H1 (cell line): ENCODE measurements at regions not wholly inside any gene's neighbourhood (a gene's known extent, or its start where the extent isn't known, plus 50 kb on each side); places are given as distances from the start of the nearest gene placed in this dataset.

Experiments used
- CTCF ChIA-PET: fragments of 300-600 bp; sonication (Branson Sonifier 250); formaldehyde crosslinking; loops from one replicate; lab custom pipeline; 2021; ENCODE audit not compliant: partially characterized antibody; lab: Charles Lee
- POLR2A ChIA-PET: fragments of 300-600 bp; sonication (Branson Sonifier 250); formaldehyde crosslinking; loops from one replicate; lab custom pipeline; 2021; ENCODE audit warnings: inconsistent platforms; ENCODE audit not compliant: partially characterized antibody; lab: Charles Lee
- DNase-seq, 2 experiments: peaks; one replicate each; pipeline versions ENCODE4 v3.0.0 to v3.0.0-alpha.2; 2010 to 2022; ENCODE audit warnings: low spot score in 2 of 2, low read depth in 1 of 2, mixed read lengths in 1 of 2
- FAIRE-seq: peaks from 2 replicates; lab custom pipeline; 2011; peaks lifted over from hg19 to GRCh38; lab: Jason Lieb, UNC
- H2AFZ ChIP-seq: 2 replicates; pipeline ENCODE4 v1.8.1; 2012; ENCODE audit warnings: low read length, inconsistent platforms
- H2AK5ac ChIP-seq: 2 replicates; pipeline ENCODE4 v1.6.1; 2013; ENCODE audit warnings: low read depth, low read length
- H2BK120ac ChIP-seq: replicated peaks from 2 replicates; pipeline ENCODE3; 2013; ENCODE audit warnings: low read depth, low read length, inconsistent platforms
- H2BK12ac ChIP-seq: 2 replicates; pipeline ENCODE4 v1.6.1; 2013; ENCODE audit warnings: low read depth, low read length
- H2BK15ac ChIP-seq: 2 replicates; pipeline ENCODE4 v1.6.1; 2013; ENCODE audit warnings: low read length
- H2BK20ac ChIP-seq: 2 replicates; pipeline ENCODE4 v1.6.1; 2013; ENCODE audit warnings: low read length
- H2BK5ac ChIP-seq: 2 replicates; pipeline ENCODE4 v1.6.1; 2013; ENCODE audit warnings: low read depth, low read length
- H3K14ac ChIP-seq: 2 replicates; pipeline ENCODE4 v1.6.1; 2013; ENCODE audit warnings: inconsistent platforms; ENCODE audit not compliant: insufficient read length
- H3K18ac ChIP-seq: 2 replicates; pipeline ENCODE4 v1.6.1; 2013; ENCODE audit warnings: low read length; ENCODE audit errors: extremely low read depth
- H3K23ac ChIP-seq: 2 replicates; pipeline ENCODE4 v1.6.1; 2013; ENCODE audit warnings: inconsistent platforms; ENCODE audit not compliant: insufficient read length
- H3K23me2 ChIP-seq: 2 replicates; pipeline ENCODE4 v1.6.1; 2013; ENCODE audit warnings: low read depth, low read length
- H3K27ac ChIP-seq: 2 replicates; pipeline ENCODE4 v1.6.1; 2011; ENCODE audit warnings: low read depth, low read length, inconsistent platforms
- H3K27me3 ChIP-seq, 4 experiments: replicated peaks in 1 of 4; 1 replicate in 1 of 4; 2 replicates in 3 of 4; pipeline versions ENCODE4 v1.6.1 to v1.8.1; 2011 to 2013; ENCODE audit warnings: low read length in 3 of 4, mild to moderate bottlenecking in 3 of 4, inconsistent platforms in 2 of 4, mixed read lengths in 2 of 4, moderate library complexity in 1 of 4; ENCODE audit not compliant: control insufficient read depth in 3 of 4, insufficient read depth in 3 of 4; ENCODE audit errors: extremely low read depth in 1 of 4
- H3K36me3 ChIP-seq, 4 experiments: 2 replicates each; pipeline versions ENCODE4 v1.6.1 to v1.8.1; 2011 to 2013; ENCODE audit warnings: mild to moderate bottlenecking in 4 of 4, low read length in 3 of 4, moderate library complexity in 2 of 4, control low read depth in 1 of 4, inconsistent platforms in 1 of 4; ENCODE audit not compliant: insufficient read depth in 4 of 4, control insufficient read depth in 2 of 4
- H3K4ac ChIP-seq: replicated peaks from 2 replicates; pipeline ENCODE3; 2013; ENCODE audit warnings: low read length, low read depth, mixed read lengths, inconsistent platforms; ENCODE audit not compliant: insufficient read length
- H3K4me1 ChIP-seq, 4 experiments: replicated peaks in 1 of 4; 1 replicate in 1 of 4; 2 replicates in 3 of 4; pipeline versions ENCODE4 v1.6.1 to v1.8.1; 2011 to 2013; ENCODE audit warnings: low read length in 3 of 4, inconsistent platforms in 2 of 4, mixed read lengths in 1 of 4; ENCODE audit not compliant: insufficient read depth in 4 of 4, control insufficient read depth in 3 of 4
- H3K4me2 ChIP-seq, 2 experiments: 2 replicates each; pipeline versions ENCODE4 v1.6.1 to v1.8.1; 2011 to 2013; ENCODE audit warnings: low read depth in 2 of 2, low read length in 2 of 2, control low read depth in 1 of 2, inconsistent platforms in 1 of 2, mild to moderate bottlenecking in 1 of 2; ENCODE audit not compliant: insufficient read depth in 1 of 2
- H3K4me3 ChIP-seq, 4 experiments: fragments of 200-600, 300-600 bp in 1 of 4; sonication (generic), shearing (Covaris generic), sonication (Bioruptor Twin) in 1 of 4; 2 replicates each; pipeline versions ENCODE4 v1.5.1 to v1.8.1; 2011 to 2016; ENCODE audit warnings: low read length in 4 of 4, low read depth in 3 of 4, control low read depth in 2 of 4, inconsistent platforms in 2 of 4, mild to moderate bottlenecking in 2 of 4, mixed read lengths in 1 of 4, moderate library complexity in 1 of 4; ENCODE audit not compliant: insufficient read depth in 2 of 4; ENCODE audit errors: extremely low read depth in 1 of 4
- H3K56ac ChIP-seq: replicated peaks from 2 replicates; pipeline ENCODE3; 2013; ENCODE audit warnings: low read depth, mild to moderate bottlenecking, mixed read lengths, low read length, inconsistent platforms; ENCODE audit not compliant: insufficient read length
- H3K79me1 ChIP-seq: 2 replicates; pipeline ENCODE4 v1.6.1; 2013; ENCODE audit warnings: low read depth, low read length, control low read depth
- H3K79me2 ChIP-seq, 2 experiments: 2 replicates each; pipeline versions ENCODE4 v1.6.1 to v1.8.1; 2012 to 2013; ENCODE audit warnings: low read length in 2 of 2, mild to moderate bottlenecking in 2 of 2, inconsistent platforms in 1 of 2; ENCODE audit not compliant: insufficient read depth in 2 of 2, control insufficient read depth in 1 of 2
- H3K9ac ChIP-seq, 4 experiments: replicated peaks in 1 of 4; 1 replicate in 1 of 4; 2 replicates in 3 of 4; pipeline versions ENCODE4 v1.6.1 to v1.8.1; 2011 to 2013; ENCODE audit warnings: low read depth in 3 of 4, low read length in 3 of 4, control low read depth in 2 of 4, mild to moderate bottlenecking in 2 of 4, moderate library complexity in 2 of 4, inconsistent platforms in 1 of 4; ENCODE audit errors: extremely low read depth in 1 of 4
- H3K9me3 ChIP-seq, 2 experiments: 2 replicates each; pipeline versions ENCODE4 v1.6.1 to v1.8.1; 2012 to 2013; ENCODE audit warnings: mild to moderate bottlenecking in 2 of 2, moderate library complexity in 2 of 2, control low read depth in 1 of 2, inconsistent platforms in 1 of 2, low read depth in 1 of 2, low read length in 1 of 2, mixed read lengths in 1 of 2; ENCODE audit not compliant: insufficient read depth in 2 of 2
- H4K20me1 ChIP-seq, 2 experiments: replicated peaks in 1 of 2; 2 replicates each; pipeline versions ENCODE3 to v1.8.1; 2011 to 2013; ENCODE audit warnings: inconsistent platforms in 2 of 2, low read length in 2 of 2, mild to moderate bottlenecking in 1 of 2; ENCODE audit not compliant: insufficient read depth in 2 of 2, control insufficient read depth in 1 of 2
- H4K5ac ChIP-seq: 2 replicates; pipeline ENCODE4 v1.6.1; 2013; ENCODE audit warnings: low read length, low read depth, mixed read lengths, inconsistent platforms; ENCODE audit not compliant: insufficient read length
- H4K8ac ChIP-seq: 2 replicates; pipeline ENCODE4 v1.8.0; 2013; ENCODE audit warnings: mild to moderate bottlenecking, moderate library complexity, low read length, inconsistent platforms; ENCODE audit not compliant: insufficient read depth; ENCODE audit errors: extremely low read depth
- H4K91ac ChIP-seq: replicated peaks from 2 replicates; pipeline ENCODE3; 2013; ENCODE audit warnings: low read length, mixed read lengths, inconsistent platforms; ENCODE audit not compliant: insufficient read length
- CHD1 ChIP-seq: IDR thresholded peaks from 2 replicates; pipeline ENCODE4 v1.6.1; 2012; ENCODE audit warnings: low read depth, low read length, improper control_type of control experiment
- RNF2 ChIP-seq: fragments of 200-900, 300-1000 bp; sonication (generic); IDR thresholded peaks from 2 replicates; pipeline ENCODE4 v1.7.1; 2016; ENCODE audit warnings: borderline replicate concordance, low read depth, mild to moderate bottlenecking, antibody characterized with exemption, low read length; ENCODE audit not compliant: poor library complexity, severe bottlenecking; ENCODE audit errors: missing control alignments
- WGBS, 2 experiments: shearing (Covaris generic) in 1 of 2; methylation state at CpG; one replicate each; pipeline versions ENCODE4 v1.1.6 to v1.1.7; 2013 to 2015; ENCODE audit warnings: low lambda C conversion rate in 2 of 2, mixed read lengths in 2 of 2, inconsistent platforms in 1 of 2, low coverage in 1 of 2, missing lambda C conversion rate in 1 of 2; ENCODE audit not compliant: insufficient replicate concordance in 2 of 2, insufficient coverage in 1 of 2, insufficient read length in 1 of 2; ENCODE audit errors: extremely low coverage in 1 of 2, missing lambda C conversion rate in 1 of 2; 5-methylcytosine and 5-hydroxymethylcytosine counted together

- no peak overlapping the region for H3K9ac ChIP-seq
- no peak overlapping the region for H4K91ac ChIP-seq
- no peak overlapping the region for H3K56ac ChIP-seq
- H3K27ac ChIP-seq, result no peak overlapping the region
- H3K14ac ChIP-seq, result no peak overlapping the region
- no peaks in the 10 kb centered on the region for H3K9me3 ChIP-seq
- no peak overlapping the region for H3K4ac ChIP-seq
- FAIRE-seq (no peak), DNase-seq (no peak)
- H4K20me1 ChIP-seq, result no peaks in the 10 kb centered on the region
- H3K36me3 ChIP-seq, result no peaks in the 10 kb centered on the region
- WGBS, 2 experiments, result 84% methylated on average over 4 of the region's 4 CpGs; no CpG with 5 or more reads in 1 of the 2 experiments
- no peaks in the 10 kb centered on the region for H3K23me2 ChIP-seq
- POLR2A ChIA-PET, result no interaction called here
- no peak overlapping the region for H2BK20ac ChIP-seq
- H4K8ac ChIP-seq, result no peak overlapping the region
- no peak for TF ChIP-seq RNF2
- TF ChIP-seq CHD1, result no peak
- H2BK120ac ChIP-seq, result no peak overlapping the region
- no peaks in the 10 kb centered on the region for H3K27me3 ChIP-seq
- H3K4me1 ChIP-seq, result no peaks in the 10 kb centered on the region
- no peak overlapping the region for H2BK12ac ChIP-seq
- no peak overlapping the region for H3K4me2 ChIP-seq
- H2AK5ac ChIP-seq, result no peak overlapping the region
- H2BK5ac ChIP-seq, result no peak overlapping the region
- H3K79me1 ChIP-seq, result no peaks in the 10 kb centered on the region
- H3K79me2 ChIP-seq, result no peaks in the 10 kb centered on the region
- no peak overlapping the region for H4K5ac ChIP-seq
- CTCF ChIA-PET, result interaction anchor here (1.0 to 1.1 kb wide), 2 partner anchors 18 to 36 kb away, joined by 4 read pairs; no protein-coding TSS in a partner anchor
- no peak overlapping the region for H3K18ac ChIP-seq
- no peak overlapping the region for H3K23ac ChIP-seq
- no peak overlapping the region for H2BK15ac ChIP-seq
- no peak overlapping the region for H3K4me3 ChIP-seq
- H2AFZ ChIP-seq, result no peak overlapping the region
These were observed 494.6 kb downstream of the RFPL4B start for GRCh38 chr6:112841553-112842329.
